Calu3 (cell line): ENCODE measurements at regions not wholly inside any gene's neighbourhood (a gene's known extent, or its start where the extent isn't known, plus 50 kb on each side); places are given as distances from the start of the nearest gene placed in this dataset.

Experiments used
- BruUV-seq: library from RNA; stranded (reverse); fragments of 400-500 nt; replicated peaks from 2 replicates; lab custom pipeline; 2021; lab: Mats Ljungman, UMichigan
- CTCF ChIA-PET: fragments of 300-600 bp; sonication (Branson Sonifier 250); formaldehyde crosslinking; loops from one replicate; lab custom pipeline; 2022; ENCODE audit warnings: antibody characterized with exemption; lab: Charles Lee
- DNase-seq: peaks from one replicate; pipeline ENCODE4 v3.0.0; 2022
- H3K27ac Mint-ChIP-seq: one replicate; pipeline ENCODE4 v1.8.0; 2022; ENCODE audit warnings: mixed read lengths; ENCODE audit not compliant: unreplicated experiment
- H3K27me3 Mint-ChIP-seq: one replicate; pipeline ENCODE4 v1.8.0; 2022; ENCODE audit warnings: mixed read lengths; ENCODE audit not compliant: unreplicated experiment
- H3K36me3 Mint-ChIP-seq: one replicate; pipeline ENCODE4 v1.8.0; 2022; ENCODE audit warnings: mild to moderate bottlenecking, moderate library complexity, mixed read lengths; ENCODE audit not compliant: insufficient read depth, unreplicated experiment
- H3K4me1 Mint-ChIP-seq: one replicate; pipeline ENCODE4 v1.8.0; 2022; ENCODE audit warnings: mild to moderate bottlenecking, low read depth, mixed read lengths; ENCODE audit not compliant: unreplicated experiment
- H3K4me3 Mint-ChIP-seq: one replicate; pipeline ENCODE4 v1.8.0; 2022; ENCODE audit warnings: mild to moderate bottlenecking, low read depth, moderate library complexity, mixed read lengths; ENCODE audit not compliant: unreplicated experiment
- H3K9me3 Mint-ChIP-seq: one replicate; pipeline ENCODE4 v1.8.0; 2022; ENCODE audit warnings: low read depth, mixed read lengths; ENCODE audit not compliant: unreplicated experiment
- CTCF ChIP-seq: fragments of 200-600 bp; IDR thresholded peaks from one replicate; pipeline ENCODE4 v1.8.0; 2022; ENCODE audit warnings: antibody characterized with exemption; ENCODE audit not compliant: unreplicated experiment
- intact Hi-C: fragments of 100-400 bp; cut with micrococcal nuclease; formaldehyde crosslinking; loops from one replicate; pipeline ENCODE4 v1.10.0; 2022; ENCODE audit not compliant: unreplicated experiment

- CTCF ChIA-PET = interaction anchor here (0.6 kb wide), 2 partner anchors 11 to 1475 kb away, joined by 3 to 4 read pairs; partner anchors contain the start of gene COQ10B
- intact Hi-C loops = no loop called here
- H3K4me1 Mint-ChIP-seq = no peaks in the 10 kb centered on the region
- no peak overlapping the region for H3K4me3 Mint-ChIP-seq
- peaks cover 3% of the 10 kb centered on the region for H3K36me3 Mint-ChIP-seq
- TF ChIP-seq CTCF = no peak
- H3K27ac Mint-ChIP-seq = no peak overlapping the region
- no peaks in the 10 kb centered on the region for H3K27me3 Mint-ChIP-seq
- H3K9me3 Mint-ChIP-seq = peaks cover 6% of the 10 kb centered on the region
- DNase-seq = no peak
- no TSS peak for BruUV-seq
Observed at GRCh38 chr2:198928026-198928425, 529.7 kb downstream of the SATB2 start.

- CTCF ChIA-PET = no interaction called here
- Mint-ChIP-seq H3K36me3 (peaks cover 3% of the 10 kb centered on the region), H3K27ac (no peak overlapping the region), H3K4me3 (no peak overlapping the region), H3K27me3 (no peaks in the 10 kb centered on the region), H3K9me3 (no peaks in the 10 kb centered on the region), H3K4me1 (no peaks in the 10 kb centered on the region)
- no TSS peak for BruUV-seq
- no peak for TF ChIP-seq CTCF
- DNase-seq = no peak
- intact Hi-C loops = no loop called here
Observed at GRCh38 chr2:198917926-198918720, 539.6 kb downstream of the SATB2 start.

GRCh38 chr2:198917275-198917674 is 540.5 kb downstream of the SATB2 start:
- intact Hi-C loops = no loop called here
- Mint-ChIP-seq H3K27ac (no peak overlapping the region), H3K27me3 (no peaks in the 10 kb centered on the region), H3K4me3 (no peak overlapping the region), H3K4me1 (no peaks in the 10 kb centered on the region), H3K36me3 (no peaks in the 10 kb centered on the region), H3K9me3 (no peaks in the 10 kb centered on the region)
- no peak for TF ChIP-seq CTCF
- BruUV-seq = no TSS peak
- CTCF ChIA-PET = no interaction called here
- DNase-seq = no peak

GRCh38 chr2:198916548-198917080 is 541.1 kb downstream of the SATB2 start:
- intact Hi-C loops = no loop called here

More at GRCh38 chr2:198916548-198917080, 541.1 kb downstream of the SATB2 start:
- CTCF ChIA-PET = no interaction called here
- no peak overlapping the region for H3K4me3 Mint-ChIP-seq
- H3K36me3 Mint-ChIP-seq = no peaks in the 10 kb centered on the region
- BruUV-seq = no TSS peak
- H3K4me1 Mint-ChIP-seq = no peaks in the 10 kb centered on the region
- no peak for TF ChIP-seq CTCF
- no peak overlapping the region for H3K27ac Mint-ChIP-seq
- DNase-seq = no peak
- no peaks in the 10 kb centered on the region for H3K27me3 Mint-ChIP-seq
- no peaks in the 10 kb centered on the region for H3K9me3 Mint-ChIP-seq
